ENCODE measurements at regions not wholly inside any gene's neighbourhood (a gene's known extent, or its start where the extent isn't known, plus 50 kb on each side); places are given as distances from the start of the nearest gene placed in this dataset.

DNA sequence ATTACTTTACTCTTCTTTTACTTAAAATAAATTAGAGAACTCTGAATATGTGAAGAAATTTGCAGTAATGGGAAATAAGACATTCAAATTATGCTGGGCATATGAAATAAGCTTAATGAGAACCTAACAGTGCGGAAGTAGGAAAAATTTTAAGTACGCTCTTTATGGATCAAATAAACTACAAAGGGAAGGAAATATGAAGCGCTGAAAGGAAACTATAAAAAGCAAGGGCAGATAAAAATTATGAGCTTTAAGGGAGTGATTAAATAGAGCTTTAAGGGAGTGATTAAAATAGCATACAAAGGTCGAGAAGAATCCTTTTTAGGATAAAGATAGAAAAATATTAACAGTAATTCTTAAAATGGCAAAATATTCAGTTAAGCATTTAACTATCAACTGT is 118.3 kb upstream of the AADACL2 start:
- TF ChIP-seq POLR2AphosphoS5 (IDR thresholded peaks at IDR 0.05; ENCODE audit: low read depth, low read length) = no peak
- TF ChIP-seq POLR2A (IDR thresholded peaks at IDR 0.05; ENCODE audit: low read depth, low read length) = no peak
